Activated CD8-positive, alpha-beta T cell treated with anti-CD3 and anti-CD28 coated beads, Interleukin-2, amount 10 ng/mL, durations not matched to agents 7 days and 5 days (primary cell): ENCODE measurements at regions not wholly inside any gene's neighbourhood (a gene's known extent, or its start where the extent isn't known, plus 50 kb on each side); places are given as distances from the start of the nearest gene placed in this dataset.
"Not testable (repeated sequence)": the region's sequence is repeated elsewhere in the genome, so short reads cannot be mapped to it uniquely, and the experiment has no call there.

ENCODE experiments used
- ATAC-seq: fragments of 150-1000 bp; cut with Tn5 transposase; one replicate; pipeline ENCODE4 v1.10.0; 2021; ENCODE audit warnings: moderate library complexity
- CTCF ChIA-PET: fragments of 350-600 bp; sonication (Branson Sonifier 250); formaldehyde crosslinking; loops from one replicate; lab custom pipeline; 2021; ENCODE audit warnings: antibody characterized with exemption; lab: Charles Lee
- POLR2A ChIA-PET: fragments of 350-600 bp; sonication (Branson Sonifier 250); formaldehyde crosslinking; loops from one replicate; lab custom pipeline; 2021; ENCODE audit warnings: antibody characterized with exemption; lab: Charles Lee
- DNase-seq: peaks from one replicate; pipeline ENCODE4 v3.0.0-alpha.2; 2020
- H3K27ac Mint-ChIP-seq: one replicate; pipeline ENCODE4 v1.8.0; 2021; ENCODE audit warnings: mild to moderate bottlenecking, mixed read lengths
- H3K27me3 Mint-ChIP-seq: one replicate; pipeline ENCODE4 v1.8.0; 2021; ENCODE audit warnings: low read depth, mixed read lengths
- H3K36me3 Mint-ChIP-seq: one replicate; pipeline ENCODE4 v1.8.0; 2021; ENCODE audit warnings: low read depth, mixed read lengths
- H3K4me1 Mint-ChIP-seq: one replicate; pipeline ENCODE4 v1.8.0; 2021; ENCODE audit warnings: low read depth, mixed read lengths
- H3K4me3 Mint-ChIP-seq: one replicate; pipeline ENCODE4 v1.8.0; 2021; ENCODE audit warnings: mild to moderate bottlenecking, mixed read lengths
- H3K9me3 Mint-ChIP-seq: one replicate; pipeline ENCODE4 v1.8.0; 2022; ENCODE audit warnings: mixed read lengths; ENCODE audit not compliant: insufficient read depth

DNA sequence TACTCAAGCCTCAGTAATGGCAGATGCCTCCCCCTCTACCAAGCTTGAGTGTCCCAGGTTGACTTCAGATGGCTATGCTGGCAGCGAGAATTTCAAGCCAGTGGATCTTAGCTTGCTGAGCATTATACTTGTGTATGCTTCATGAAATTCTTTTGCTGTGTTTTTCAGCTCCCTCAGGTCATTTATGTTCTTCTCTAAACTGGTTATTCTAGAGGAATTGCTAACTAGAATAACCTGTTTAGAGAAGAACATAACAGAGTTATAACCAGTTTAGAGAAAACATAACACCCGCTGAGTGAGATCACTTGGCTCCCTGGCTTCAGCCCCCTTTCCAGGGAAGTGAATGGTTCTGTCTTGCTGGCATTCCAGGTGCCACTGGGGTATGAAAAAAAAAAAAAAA, 503.4 kb upstream of the MIS18BP1 start:
- ATAC-seq, H3K4me1 Mint-ChIP-seq, DNase-seq, POLR2A ChIA-PET, H3K27ac Mint-ChIP-seq, H3K27me3 Mint-ChIP-seq, H3K4me3 Mint-ChIP-seq, H3K36me3 Mint-ChIP-seq, CTCF ChIA-PET: not testable (repeated sequence)
- peaks cover 32% of the 10 kb centered on the region for H3K9me3 Mint-ChIP-seq

GRCh38 chr14:45743884-45744283, 490.9 kb upstream of the MIS18BP1 start:
- no peak overlapping the region for H3K27ac Mint-ChIP-seq
- ChIA-PET POLR2A (no interaction called here), CTCF (no interaction called here)
- peaks cover 12% of the 10 kb centered on the region for H3K9me3 Mint-ChIP-seq
- no peaks in the 10 kb centered on the region for H3K27me3 Mint-ChIP-seq
- no peak overlapping the region for H3K4me3 Mint-ChIP-seq
- H3K4me1 Mint-ChIP-seq: no peaks in the 10 kb centered on the region
- H3K36me3 Mint-ChIP-seq: no peaks in the 10 kb centered on the region
- ATAC-seq (no peak), DNase-seq (no peak)

DNA sequence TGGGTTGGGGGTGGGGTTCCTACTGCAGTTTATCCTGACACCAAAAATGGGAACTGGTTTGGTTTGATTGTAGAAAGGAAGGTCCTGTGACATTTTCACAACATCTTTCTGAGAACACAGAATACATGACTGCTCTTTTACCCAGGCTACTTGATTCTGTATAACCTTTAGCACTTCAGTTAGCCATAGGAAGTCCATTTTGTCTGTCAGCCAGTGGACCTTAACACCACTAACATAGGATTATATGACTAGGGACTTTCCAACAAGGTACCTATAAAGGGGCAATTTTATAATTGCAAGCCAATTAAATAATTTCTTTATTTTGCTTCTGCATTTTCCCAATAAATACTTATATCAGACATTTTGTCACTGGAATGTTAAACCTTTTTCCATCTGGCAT, 489.2 kb upstream of the MIS18BP1 start:
- ChIA-PET POLR2A (no interaction called here), CTCF (interaction anchor here (0.7 kb wide), 1 partner anchor 41 kb away, joined by 4 read pairs; no protein-coding TSS in a partner anchor)
- H3K36me3 Mint-ChIP-seq: no peaks in the 10 kb centered on the region
- no peaks in the 10 kb centered on the region for H3K27me3 Mint-ChIP-seq
- DNase-seq (no peak), ATAC-seq (no peak)
- no peaks in the 10 kb centered on the region for H3K4me1 Mint-ChIP-seq
- H3K27ac Mint-ChIP-seq: no peak overlapping the region
- H3K4me3 Mint-ChIP-seq: no peak overlapping the region
- H3K9me3 Mint-ChIP-seq: peaks cover 14% of the 10 kb centered on the region

GRCh38 chr14:45728434-45729225, 475.6 kb upstream of the MIS18BP1 start:
- H3K27ac Mint-ChIP-seq: no peak overlapping the region
- no peaks in the 10 kb centered on the region for H3K4me1 Mint-ChIP-seq
- ATAC-seq: no peak
- DNase-seq: no peak
- H3K4me3 Mint-ChIP-seq: no peak overlapping the region
- POLR2A ChIA-PET: no interaction called here
- CTCF ChIA-PET: no interaction called here
- H3K36me3 Mint-ChIP-seq: no peaks in the 10 kb centered on the region
- no peaks in the 10 kb centered on the region for H3K27me3 Mint-ChIP-seq
- H3K9me3 Mint-ChIP-seq: no peaks in the 10 kb centered on the region

- CTCF ChIA-PET: no interaction called here
- DNase-seq: no peak
- H3K4me3 Mint-ChIP-seq: no peak overlapping the region
- ATAC-seq: no peak
- POLR2A ChIA-PET: no interaction called here
- no peaks in the 10 kb centered on the region for H3K4me1 Mint-ChIP-seq
- no peaks in the 10 kb centered on the region for H3K9me3 Mint-ChIP-seq
- no peak overlapping the region for H3K27ac Mint-ChIP-seq
- no peaks in the 10 kb centered on the region for H3K36me3 Mint-ChIP-seq
- no peaks in the 10 kb centered on the region for H3K27me3 Mint-ChIP-seq
Observed at GRCh38 chr14:45727133-45727532, 474.1 kb upstream of the MIS18BP1 start.

DNA sequence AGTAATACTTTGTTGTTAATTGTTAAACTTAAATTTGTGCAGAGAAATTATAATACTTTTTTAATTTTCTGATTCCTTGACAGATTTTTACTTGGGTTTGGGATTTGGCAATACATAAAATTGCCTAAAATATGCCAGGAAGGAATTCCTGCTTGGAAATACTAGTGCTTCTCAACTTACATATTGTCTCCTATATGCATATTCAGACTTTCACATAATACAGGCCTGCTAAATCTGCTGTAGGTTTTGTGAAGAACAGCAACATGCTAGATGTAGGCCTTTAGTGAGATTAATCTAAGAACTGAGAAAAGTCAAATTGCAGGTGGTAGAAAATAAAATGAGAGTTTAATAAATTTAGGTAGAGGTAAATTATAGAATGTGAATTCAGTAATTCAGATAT, 468.5 kb upstream of the MIS18BP1 start:
- Mint-ChIP-seq H3K4me1 (no peaks in the 10 kb centered on the region), H3K9me3 (no peaks in the 10 kb centered on the region), H3K36me3 (no peaks in the 10 kb centered on the region), H3K4me3 (no peak overlapping the region), H3K27me3 (no peaks in the 10 kb centered on the region), H3K27ac (no peak overlapping the region)
- POLR2A ChIA-PET: no interaction called here
- DNase-seq (no peak), ATAC-seq (no peak)
- CTCF ChIA-PET: no interaction called here

DNA sequence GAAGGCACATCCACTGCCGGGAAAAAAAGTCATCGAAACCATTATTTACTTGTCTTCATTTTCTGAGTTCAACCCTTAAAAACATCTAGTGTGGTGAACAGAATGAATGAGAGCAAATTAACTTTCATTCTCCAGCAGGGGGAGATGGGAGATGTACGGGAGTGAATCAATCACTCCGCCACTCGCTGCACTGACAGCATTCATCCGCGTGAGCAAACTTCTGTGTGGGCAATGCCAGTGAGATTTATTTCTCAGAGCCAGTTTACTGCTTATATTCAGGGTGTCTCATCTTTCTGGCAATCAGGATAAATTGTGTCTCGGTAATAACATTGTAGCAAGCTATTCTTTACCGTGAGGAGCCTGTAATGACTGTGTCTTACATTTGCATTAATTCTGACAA, 463.6 kb upstream of the MIS18BP1 start:
- ChIA-PET POLR2A (no interaction called here), CTCF (no interaction called here)
- DNase-seq (no peak), ATAC-seq (no peak)
- H3K36me3 Mint-ChIP-seq: no peaks in the 10 kb centered on the region
- H3K27ac Mint-ChIP-seq: no peak overlapping the region
- H3K27me3 Mint-ChIP-seq: no peaks in the 10 kb centered on the region
- peaks cover 7% of the 10 kb centered on the region for H3K9me3 Mint-ChIP-seq
- no peak overlapping the region for H3K4me3 Mint-ChIP-seq
- H3K4me1 Mint-ChIP-seq: no peaks in the 10 kb centered on the region

- DNase-seq (no peak), ATAC-seq (no peak)
Observed at GRCh38 chr14:45715946-45716345, 462.9 kb upstream of the MIS18BP1 start.

GRCh38 chr14:45709541-45709940, 456.5 kb upstream of the MIS18BP1 start:
- POLR2A ChIA-PET: no interaction called here
- Mint-ChIP-seq H3K36me3 (no peaks in the 10 kb centered on the region), H3K4me1 (no peaks in the 10 kb centered on the region), H3K27me3 (no peaks in the 10 kb centered on the region), H3K4me3 (no peak overlapping the region), H3K27ac (no peak overlapping the region), H3K9me3 (no peaks in the 10 kb centered on the region)
- no peak for ATAC-seq
- CTCF ChIA-PET: no interaction called here
- DNase-seq: no peak

More at GRCh38 chr14:45715946-45716345, 462.9 kb upstream of the MIS18BP1 start:
- ChIA-PET CTCF (no interaction called here), POLR2A (no interaction called here)
- H3K27me3 Mint-ChIP-seq: no peaks in the 10 kb centered on the region
- H3K4me3 Mint-ChIP-seq: no peak overlapping the region
- no peak overlapping the region for H3K27ac Mint-ChIP-seq
- no peaks in the 10 kb centered on the region for H3K36me3 Mint-ChIP-seq
- H3K4me1 Mint-ChIP-seq: no peaks in the 10 kb centered on the region
- peaks cover 7% of the 10 kb centered on the region for H3K9me3 Mint-ChIP-seq

DNA sequence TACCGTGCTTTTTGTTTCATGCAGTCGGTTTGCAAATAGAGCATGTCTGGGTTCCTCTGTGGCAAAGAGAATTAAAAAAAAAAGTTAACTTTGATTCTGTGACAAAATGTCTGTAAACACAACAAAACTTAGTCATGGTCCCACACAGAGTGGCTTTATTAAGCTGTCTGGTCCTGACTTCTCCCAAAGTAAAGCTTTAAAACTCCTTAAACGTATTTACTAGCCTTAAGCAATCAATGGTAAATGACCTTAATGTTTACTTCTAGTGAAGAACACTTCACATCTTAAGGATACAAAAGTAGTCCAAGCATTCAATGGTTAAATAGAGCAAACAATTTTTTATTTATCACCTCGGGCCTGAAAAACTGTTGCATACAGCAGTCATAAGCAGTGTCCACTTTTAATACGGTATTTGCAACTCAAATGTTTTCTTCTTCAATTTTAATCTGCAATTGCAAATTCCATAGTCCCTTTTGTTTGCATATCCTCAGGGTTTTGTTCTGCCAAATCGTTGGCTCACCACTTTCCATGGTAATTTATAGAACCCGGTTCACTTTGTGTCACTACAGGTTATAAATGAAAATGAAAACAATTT, 453.0 kb upstream of the MIS18BP1 start:
- ChIA-PET CTCF (no interaction called here), POLR2A (no interaction called here)
- H3K27ac Mint-ChIP-seq: no peak overlapping the region
- H3K36me3 Mint-ChIP-seq: no peaks in the 10 kb centered on the region
- no peaks in the 10 kb centered on the region for H3K27me3 Mint-ChIP-seq
- H3K4me3 Mint-ChIP-seq: no peak overlapping the region
- no peak for ATAC-seq
- H3K4me1 Mint-ChIP-seq: no peaks in the 10 kb centered on the region
- peaks cover 11% of the 10 kb centered on the region for H3K9me3 Mint-ChIP-seq
- DNase-seq: no peak

GRCh38 chr14:45699471-45699870, 446.5 kb upstream of the MIS18BP1 start:
- DNase-seq: no peak
- ChIA-PET CTCF (no interaction called here), POLR2A (no interaction called here)
- peaks cover 12% of the 10 kb centered on the region for H3K9me3 Mint-ChIP-seq
- ATAC-seq: no peak
- H3K27me3 Mint-ChIP-seq: no peaks in the 10 kb centered on the region
- H3K36me3 Mint-ChIP-seq: no peaks in the 10 kb centered on the region
- no peak overlapping the region for H3K4me3 Mint-ChIP-seq
- no peaks in the 10 kb centered on the region for H3K4me1 Mint-ChIP-seq
- no peak overlapping the region for H3K27ac Mint-ChIP-seq

DNA sequence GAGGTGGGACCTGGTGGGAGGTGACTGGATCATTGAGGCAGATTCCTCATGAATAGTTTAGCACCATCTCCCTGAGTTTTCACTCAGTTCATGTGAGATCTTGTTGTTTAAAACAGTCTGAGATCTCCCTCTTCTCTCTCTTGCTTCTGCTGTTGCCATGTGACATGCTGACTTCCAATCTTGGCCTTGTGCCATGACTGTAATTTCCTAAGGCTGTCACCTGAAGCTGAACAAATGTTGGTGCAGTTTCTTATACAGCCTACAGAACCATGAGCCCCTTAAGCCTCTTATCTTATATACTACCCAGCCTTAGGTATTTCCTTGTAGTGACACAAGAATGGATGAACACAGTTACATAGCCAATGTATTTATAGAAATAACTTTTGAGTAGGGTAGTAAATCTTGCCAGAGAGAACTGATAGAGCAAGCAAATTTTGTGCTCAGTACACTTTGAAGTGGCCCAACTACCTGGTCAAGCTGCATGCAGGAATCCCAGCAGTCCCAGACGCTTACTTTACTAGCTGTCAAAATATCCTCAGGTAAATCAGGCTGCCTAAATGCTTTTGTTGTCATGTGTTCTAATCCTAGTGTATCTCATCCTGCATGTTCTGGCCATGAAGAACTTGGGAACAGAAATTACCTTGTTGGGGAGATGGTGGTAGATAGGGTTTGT, 445.6 kb upstream of the MIS18BP1 start:
- no peaks in the 10 kb centered on the region for H3K27me3 Mint-ChIP-seq
- no peaks in the 10 kb centered on the region for H3K4me1 Mint-ChIP-seq
- ATAC-seq (no peak), DNase-seq (no peak)
- H3K36me3 Mint-ChIP-seq: no peaks in the 10 kb centered on the region
- ChIA-PET POLR2A (no interaction called here), CTCF (no interaction called here)
- H3K9me3 Mint-ChIP-seq: peaks cover 20% of the 10 kb centered on the region
- no peak overlapping the region for H3K4me3 Mint-ChIP-seq
- H3K27ac Mint-ChIP-seq: no peak overlapping the region
